Neuronal stem cell (in vitro differentiated cells): ENCODE measurements at regions not wholly inside any gene's neighbourhood (a gene's known extent, or its start where the extent isn't known, plus 50 kb on each side); places are given as distances from the start of the nearest gene placed in this dataset.

Source experiments
- DNase-seq: peaks from one replicate; pipeline ENCODE4 v3.0.0-alpha.2; 2013; ENCODE audit warnings: low spot score
- H2AFZ ChIP-seq: one replicate; pipeline ENCODE4 v1.6.1; 2013; ENCODE audit warnings: mild to moderate bottlenecking, low read length, inconsistent platforms
- H2AK5ac ChIP-seq: 2 replicates; pipeline ENCODE4 v1.6.1; 2013; ENCODE audit warnings: low read depth, mild to moderate bottlenecking, inconsistent platforms, low read length, moderate library complexity, mixed read lengths
- H2BK120ac ChIP-seq: 2 replicates; pipeline ENCODE4 v1.6.1; 2013; ENCODE audit warnings: low read depth, mild to moderate bottlenecking, inconsistent platforms, low read length, moderate library complexity, mixed read lengths
- H2BK12ac ChIP-seq: one replicate; pipeline ENCODE4 v1.6.1; 2013; ENCODE audit warnings: low read length, inconsistent platforms
- H2BK15ac ChIP-seq: 2 replicates; pipeline ENCODE4 v1.6.1; 2013; ENCODE audit warnings: mild to moderate bottlenecking, low read length, inconsistent platforms, mixed read lengths
- H2BK5ac ChIP-seq: one replicate; pipeline ENCODE4 v1.6.1; 2013; ENCODE audit warnings: inconsistent platforms, mild to moderate bottlenecking, low read length, moderate library complexity
- H3K14ac ChIP-seq: one replicate; pipeline ENCODE4 v1.6.1; 2013; ENCODE audit warnings: low read length, inconsistent platforms
- H3K18ac ChIP-seq: 2 replicates; pipeline ENCODE4 v1.6.1; 2013; ENCODE audit warnings: low read length, inconsistent platforms
- H3K23ac ChIP-seq: 2 replicates; pipeline ENCODE4 v1.6.1; 2013; ENCODE audit warnings: low read depth, mild to moderate bottlenecking, mixed read lengths, low read length, inconsistent platforms; ENCODE audit not compliant: poor library complexity
- H3K27ac ChIP-seq: replicated peaks from 3 replicates; pipeline ENCODE4 v1.5.1; 2013; ENCODE audit warnings: low read length, inconsistent platforms
- H3K27me3 ChIP-seq, 3 experiments: 2 replicates each; pipeline ENCODE4 v1.6.1; 2013; ENCODE audit warnings: low read length in 3 of 3, mild to moderate bottlenecking in 2 of 3, inconsistent platforms in 1 of 3, low read depth in 1 of 3, mixed read lengths in 1 of 3, moderate library complexity in 1 of 3; ENCODE audit not compliant: control insufficient read depth in 3 of 3, insufficient read depth in 3 of 3
- H3K36me3 ChIP-seq, 2 donors: replicated peaks in 1 of 2; 2 replicates each; pipeline ENCODE4 v1.6.1; 2013; ENCODE audit warnings: low read length in 2 of 2; ENCODE audit not compliant: control insufficient read depth in 2 of 2, insufficient read depth in 2 of 2
- H3K4ac ChIP-seq: 2 replicates; pipeline ENCODE4 v1.6.1; 2013; ENCODE audit warnings: inconsistent platforms, mild to moderate bottlenecking, low read length, moderate library complexity
- H3K4me1 ChIP-seq, 2 donors: 1 replicate in 1 of 2; 2 replicates in 1 of 2; pipeline ENCODE4 v1.6.1; 2013; ENCODE audit warnings: low read length in 2 of 2, low read depth in 1 of 2; ENCODE audit not compliant: control insufficient read depth in 2 of 2, insufficient read depth in 1 of 2
- H3K4me2 ChIP-seq: one replicate; pipeline ENCODE4 v1.6.1; 2013; ENCODE audit warnings: mild to moderate bottlenecking, low read length, inconsistent platforms; ENCODE audit not compliant: insufficient read depth, poor library complexity, severe bottlenecking
- H3K4me3 ChIP-seq, 2 donors: 2 replicates each; pipeline ENCODE4 v1.5.1; 2013; ENCODE audit warnings: low read length in 2 of 2, mild to moderate bottlenecking in 2 of 2, inconsistent platforms in 1 of 2, moderate library complexity in 1 of 2
- H3K79me1 ChIP-seq: one replicate; pipeline ENCODE4 v1.6.1; 2013; ENCODE audit warnings: low read depth, mild to moderate bottlenecking, inconsistent platforms, low read length, moderate library complexity
- H3K9ac ChIP-seq: one replicate; pipeline ENCODE4 v1.6.1; 2013; ENCODE audit warnings: mild to moderate bottlenecking, low read depth, low read length, inconsistent platforms; ENCODE audit not compliant: poor library complexity
- H3K9me3 ChIP-seq, 2 donors: replicated peaks in 1 of 2; 2 replicates each; pipeline versions ENCODE3 to v1.6.1; 2013; ENCODE audit warnings: low read length in 2 of 2, mild to moderate bottlenecking in 2 of 2, inconsistent platforms in 1 of 2, low read depth in 1 of 2, mixed read lengths in 1 of 2, moderate library complexity in 1 of 2; ENCODE audit not compliant: control insufficient read depth in 2 of 2, insufficient read depth in 1 of 2
- H4K8ac ChIP-seq: one replicate; pipeline ENCODE4 v1.6.1; 2013; ENCODE audit warnings: low read depth, mild to moderate bottlenecking, inconsistent platforms, low read length, moderate library complexity
- H4K91ac ChIP-seq: one replicate; pipeline ENCODE4 v1.6.1; 2013; ENCODE audit warnings: low read length, low read depth, mild to moderate bottlenecking, inconsistent platforms; ENCODE audit not compliant: poor library complexity
- WGBS, 2 donors: extraction: QIAGEN DNeasy Blood & Tissue Kit; methylation state at CpG; one replicate each; pipeline ENCODE4 v1.1.7; 2013; ENCODE audit warnings: missing lambda C conversion rate in 2 of 2, mixed read lengths in 1 of 2; ENCODE audit not compliant: insufficient read length in 2 of 2, insufficient replicate concordance in 1 of 2; ENCODE audit errors: extremely low coverage in 2 of 2; 5-methylcytosine and 5-hydroxymethylcytosine counted together

DNA sequence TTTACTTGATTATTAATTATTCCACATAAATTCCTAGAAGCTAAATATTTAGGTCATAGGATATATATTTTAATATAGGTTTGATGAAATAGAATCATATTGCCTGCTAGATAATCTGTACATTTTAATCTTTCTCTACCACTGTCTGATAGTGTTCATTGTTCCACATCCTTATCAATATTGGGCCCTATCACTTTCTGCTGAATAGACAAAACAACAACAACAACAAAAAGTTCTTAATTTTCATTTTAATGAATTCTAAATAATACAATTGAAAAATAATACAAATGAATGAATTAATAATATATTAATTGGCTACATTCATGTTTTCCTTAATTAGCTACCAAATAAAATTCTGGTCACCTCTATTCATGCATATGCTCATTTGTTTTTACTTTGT lies 1437.2 kb downstream of the LRFN5 start:
- H3K23ac ChIP-seq: no peak overlapping the region
- H3K18ac ChIP-seq: no peak overlapping the region
- no peak overlapping the region for H4K91ac ChIP-seq
- H2BK12ac ChIP-seq: no peak overlapping the region
- no peaks in the 10 kb centered on the region for H3K27me3 ChIP-seq
- H2AFZ ChIP-seq: no peak overlapping the region
- no peaks in the 10 kb centered on the region for H3K9me3 ChIP-seq
- no peaks in the 10 kb centered on the region for H3K36me3 ChIP-seq
- no peaks in the 10 kb centered on the region for H3K4me1 ChIP-seq
- H3K9ac ChIP-seq: no peak overlapping the region
- H2BK5ac ChIP-seq: no peak overlapping the region
- no peak overlapping the region for H3K4ac ChIP-seq
- H4K8ac ChIP-seq: no peak overlapping the region
- H2BK15ac ChIP-seq: no peak overlapping the region
- no peak overlapping the region for H3K27ac ChIP-seq
- no peak overlapping the region for H3K4me2 ChIP-seq
- no peaks in the 10 kb centered on the region for H3K79me1 ChIP-seq
- H3K14ac ChIP-seq: no peak overlapping the region
- no peak overlapping the region for H2BK120ac ChIP-seq
- H2AK5ac ChIP-seq: no peak overlapping the region
- no peak for DNase-seq
- H3K4me3 ChIP-seq: no peak overlapping the region

DNA sequence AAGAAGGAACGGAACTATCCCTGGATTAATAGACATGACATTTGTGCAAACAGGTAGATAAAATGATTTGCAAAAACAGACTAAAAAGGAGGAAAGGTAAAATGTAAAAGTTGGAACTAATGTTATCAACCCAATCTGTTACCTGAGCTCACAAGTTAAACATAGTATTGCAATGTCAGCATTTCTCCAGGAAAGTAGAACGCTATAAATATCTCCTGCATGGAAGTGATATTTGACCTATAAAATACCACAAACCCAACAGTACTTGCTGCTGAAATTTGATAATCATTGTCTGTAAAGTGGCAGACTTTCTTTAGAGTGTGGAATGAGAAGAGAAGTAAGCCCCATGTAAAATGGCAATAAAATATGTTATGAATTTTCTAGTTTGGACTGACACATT lies 1435.7 kb downstream of the LRFN5 start:
- Histone ChIP-seq H3K9ac (no peak overlapping the region), H3K9me3 (no peaks in the 10 kb centered on the region), H2AFZ (no peak overlapping the region), H2BK15ac (no peak overlapping the region), H4K8ac (no peak overlapping the region), H3K18ac (no peak overlapping the region), H3K27me3 (no peaks in the 10 kb centered on the region), H3K27ac (no peak overlapping the region), H3K36me3 (no peaks in the 10 kb centered on the region), H2BK5ac (no peak overlapping the region), H2BK12ac (no peak overlapping the region), H2BK120ac (no peak overlapping the region), H3K23ac (no peak overlapping the region), H3K4me1 (no peaks in the 10 kb centered on the region), H3K4ac (no peak overlapping the region), H3K79me1 (no peaks in the 10 kb centered on the region), H3K4me2 (no peak overlapping the region), H3K14ac (no peak overlapping the region), H3K4me3 (no peak overlapping the region), H2AK5ac (no peak overlapping the region), H4K91ac (no peak overlapping the region)
- no peak for DNase-seq
- WGBS, 2 donors: no CpG with 5 or more reads among the region's 2 CpGs

DNA sequence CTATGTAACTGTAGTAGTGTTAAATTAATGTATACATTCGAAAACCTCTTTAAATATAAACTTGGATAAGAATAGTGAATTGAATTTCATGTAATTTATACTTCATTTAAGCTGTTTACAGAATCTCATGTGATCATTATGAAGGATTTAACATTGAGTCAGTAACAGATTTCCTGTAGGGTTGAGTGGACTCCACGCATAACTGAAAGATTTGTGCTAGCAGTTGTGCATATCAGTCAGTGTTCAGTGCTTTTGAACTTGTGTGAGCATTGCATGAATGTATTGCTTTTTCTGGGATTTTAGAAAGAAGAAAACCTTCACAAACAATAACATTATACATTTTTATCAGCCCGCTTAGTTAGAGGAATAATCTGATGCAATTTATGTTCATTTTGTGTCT lies 1435.3 kb downstream of the LRFN5 start:
- H4K91ac ChIP-seq: no peak overlapping the region
- H3K4ac ChIP-seq: no peak overlapping the region
- H3K27me3 ChIP-seq: no peaks in the 10 kb centered on the region
- H3K14ac ChIP-seq: no peak overlapping the region
- DNase-seq: no peak
- WGBS, 2 donors: no CpG with 5 or more reads among the region's 3 CpGs
- no peaks in the 10 kb centered on the region for H3K4me1 ChIP-seq
- no peak overlapping the region for H2BK120ac ChIP-seq
- no peak overlapping the region for H3K4me3 ChIP-seq
- H3K18ac ChIP-seq: no peak overlapping the region
- no peaks in the 10 kb centered on the region for H3K79me1 ChIP-seq
- no peaks in the 10 kb centered on the region for H3K36me3 ChIP-seq
- no peaks in the 10 kb centered on the region for H3K9me3 ChIP-seq
- H3K27ac ChIP-seq: no peak overlapping the region
- H2BK5ac ChIP-seq: no peak overlapping the region
- no peak overlapping the region for H2BK12ac ChIP-seq
- H2BK15ac ChIP-seq: no peak overlapping the region
- H2AFZ ChIP-seq: no peak overlapping the region
- H3K9ac ChIP-seq: no peak overlapping the region
- no peak overlapping the region for H4K8ac ChIP-seq
- no peak overlapping the region for H3K23ac ChIP-seq
- no peak overlapping the region for H2AK5ac ChIP-seq
- H3K4me2 ChIP-seq: no peak overlapping the region

DNA sequence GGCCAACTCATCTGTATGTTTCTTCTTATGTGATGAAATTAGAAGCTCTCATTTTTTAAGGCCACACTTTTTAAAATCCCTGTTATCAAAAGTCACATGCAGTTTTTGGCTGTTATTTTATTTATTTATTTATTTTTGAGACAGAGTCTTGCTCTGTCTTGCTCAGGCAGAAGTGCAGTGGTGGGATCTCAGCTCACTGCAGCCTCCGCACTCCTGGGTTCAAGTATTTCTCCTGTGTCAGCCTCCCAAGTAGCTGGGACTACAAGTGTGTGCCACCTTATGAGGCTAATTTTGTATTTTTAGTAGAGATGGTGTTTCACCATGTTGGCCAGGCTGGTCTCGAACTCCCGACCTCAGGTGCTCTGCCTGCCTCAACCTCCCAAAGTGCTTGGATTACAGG lies 1434.5 kb downstream of the LRFN5 start:
- H2BK5ac ChIP-seq: no peak overlapping the region
- no peaks in the 10 kb centered on the region for H3K4me1 ChIP-seq
- no peak overlapping the region for H3K4me2 ChIP-seq
- no peak overlapping the region for H2BK12ac ChIP-seq
- H3K9ac ChIP-seq: no peak overlapping the region
- no peak overlapping the region for H2AFZ ChIP-seq
- H3K9me3 ChIP-seq: no peaks in the 10 kb centered on the region
- no peak overlapping the region for H2AK5ac ChIP-seq
- H3K4me3 ChIP-seq: no peak overlapping the region
- H3K27me3 ChIP-seq: no peaks in the 10 kb centered on the region
- no CpG with 5 or more reads among the region's 3 CpGs for WGBS, 2 donors
- H2BK15ac ChIP-seq: no peak overlapping the region
- H4K8ac ChIP-seq: no peak overlapping the region
- no peak overlapping the region for H3K4ac ChIP-seq
- no peak for DNase-seq
- no peak overlapping the region for H3K27ac ChIP-seq
- no peak overlapping the region for H3K23ac ChIP-seq
- no peak overlapping the region for H2BK120ac ChIP-seq
- H3K36me3 ChIP-seq: no peaks in the 10 kb centered on the region
- H3K18ac ChIP-seq: no peak overlapping the region
- H4K91ac ChIP-seq: no peak overlapping the region
- H3K14ac ChIP-seq: no peak overlapping the region
- no peaks in the 10 kb centered on the region for H3K79me1 ChIP-seq
